GM12892 (cell line): ENCODE measurements at regions not wholly inside any gene's neighbourhood (a gene's known extent, or its start where the extent isn't known, plus 50 kb on each side); places are given as distances from the start of the nearest gene placed in this dataset.
"Not testable (repeated sequence)": the region's sequence is repeated elsewhere in the genome, so short reads cannot be mapped to it uniquely, and the experiment has no call there.

ENCODE experiments used
- POLR2A ChIP-seq: IDR thresholded peaks from 2 replicates; pipeline ENCODE4 v1.6.1; 2011; ENCODE audit warnings: low read depth, low read length, control low read depth
- POLR2AphosphoS5 ChIP-seq: IDR thresholded peaks from 2 replicates; pipeline ENCODE4 v1.6.1; 2011; ENCODE audit warnings: low read depth, low read length, control low read depth
- TAF1 ChIP-seq: IDR thresholded peaks from 2 replicates; pipeline ENCODE4 v1.6.1; 2011; ENCODE audit warnings: low read depth, mild to moderate bottlenecking, control low read depth, low read length, borderline replicate concordance

DNA sequence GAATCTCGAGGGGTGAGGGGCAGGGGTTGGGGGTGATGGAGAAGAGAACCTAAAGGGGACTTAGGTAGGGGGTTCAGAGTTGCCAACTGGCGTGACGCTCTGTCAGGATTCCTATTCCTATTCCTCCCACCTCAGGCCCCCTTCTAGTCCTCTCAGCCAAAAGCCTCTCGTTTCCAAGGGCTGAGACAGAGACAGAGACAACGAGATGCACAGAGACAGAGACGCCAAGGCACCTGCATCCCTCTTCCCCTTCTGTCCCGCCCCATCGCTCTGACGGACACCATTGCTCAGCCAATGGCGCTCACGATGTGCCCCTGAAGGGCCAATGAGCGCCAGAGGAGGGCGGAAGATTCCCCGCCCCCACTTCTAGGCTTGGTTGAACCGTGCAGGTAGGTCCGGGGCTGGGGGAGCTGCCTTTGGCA, 129.5 kb upstream of the PLEKHM1 start:
- TF ChIP-seq POLR2AphosphoS5, POLR2A, TAF1: not testable (repeated sequence)
